Hematopoietic multipotent progenitor cell treated with erythropoietin and hydrocortisone succinate and interleukin-3 and kit ligand, for 15 days (in vitro differentiated cells): ENCODE measurements at regions not wholly inside any gene's neighbourhood (a gene's known extent, or its start where the extent isn't known, plus 50 kb on each side); places are given as distances from the start of the nearest gene placed in this dataset.
"Not testable (repeated sequence)": the region's sequence is repeated elsewhere in the genome, so short reads cannot be mapped to it uniquely, and the experiment has no call there.

Experiments
- DNase-seq: peaks from one replicate; pipeline ENCODE4 v3.0.0-alpha.2; 2015; ENCODE audit warnings: low spot score

GRCh38 chr1:200496937-200497336 is 87.1 kb upstream of the ZNF281 start:
- DNase-seq: no peak

GRCh38 chr1:200495901-200496300 is 86.1 kb upstream of the ZNF281 start:
- no peak for DNase-seq

- DNase-seq: no peak
Measured at GRCh38 chr1:200493344-200493743, 83.5 kb upstream of the ZNF281 start.

- DNase-seq: no peak
Measured at GRCh38 chr1:200491103-200491502, 81.3 kb upstream of the ZNF281 start.

- DNase-seq: no peak
Measured at GRCh38 chr1:200490183-200490582, 80.3 kb upstream of the ZNF281 start.

- DNase-seq: peak; percentile 28
Measured at GRCh38 chr1:200488375-200489165, 78.7 kb upstream of the ZNF281 start.

GRCh38 chr1:200487650-200488049 is 77.8 kb upstream of the ZNF281 start:
- DNase-seq: no peak

GRCh38 chr1:200486634-200487033 is 76.8 kb upstream of the ZNF281 start:
- DNase-seq: no peak

GRCh38 chr1:200484438-200484946 is 74.7 kb upstream of the ZNF281 start:
- DNase-seq: not testable (repeated sequence)

GRCh38 chr1:200483491-200484143 is 73.8 kb upstream of the ZNF281 start:
- no peak for DNase-seq

GRCh38 chr1:200480964-200481363 is 71.1 kb upstream of the ZNF281 start:
- no peak for DNase-seq

- DNase-seq: no peak
Measured at GRCh38 chr1:200479816-200480215, 70.0 kb upstream of the ZNF281 start.

GRCh38 chr1:200478945-200479558 is 69.2 kb upstream of the ZNF281 start:
- DNase-seq: no peak

GRCh38 chr1:200478239-200478623 is 68.4 kb upstream of the ZNF281 start:
- DNase-seq: no peak

- DNase-seq: no peak
Measured at GRCh38 chr1:200474633-200475032, 64.8 kb upstream of the ZNF281 start.

GRCh38 chr1:200473698-200474371 is 64.0 kb upstream of the ZNF281 start:
- DNase-seq: no peak

GRCh38 chr1:200471739-200472138 is 61.9 kb upstream of the ZNF281 start:
- DNase-seq: no peak

- DNase-seq: no peak
Measured at GRCh38 chr1:200468264-200469001, 58.6 kb upstream of the ZNF281 start.

- DNase-seq: no peak
Measured at GRCh38 chr1:200464784-200465400, 55.1 kb upstream of the ZNF281 start.
